Activated CD8-positive, alpha-beta memory T cell treated with anti-CD3 and anti-CD28 coated beads, Interleukin-2, amount 10 ng/mL, durations not matched to agents 7 days and 5 days (primary cell): ENCODE measurements at regions not wholly inside any gene's neighbourhood (a gene's known extent, or its start where the extent isn't known, plus 50 kb on each side); places are given as distances from the start of the nearest gene placed in this dataset.

ENCODE experiments used
- ATAC-seq: fragments of 150-1000 bp; cut with Tn5 transposase; one replicate; pipeline ENCODE4 v1.10.0; 2021; ENCODE audit warnings: moderate library complexity
- CTCF ChIA-PET: fragments of 350-600 bp; sonication (Branson Sonifier 250); formaldehyde crosslinking; loops from one replicate; lab custom pipeline; 2021; ENCODE audit warnings: antibody characterized with exemption; lab: Charles Lee
- DNase-seq: peaks from one replicate; pipeline ENCODE4 v3.0.0-alpha.2; 2020
- H3K27ac Mint-ChIP-seq: one replicate; pipeline ENCODE4 v1.8.0; 2021; ENCODE audit warnings: mild to moderate bottlenecking, mixed read lengths
- H3K27me3 Mint-ChIP-seq: one replicate; pipeline ENCODE4 v1.8.0; 2021; ENCODE audit warnings: mixed read lengths
- H3K36me3 Mint-ChIP-seq: one replicate; pipeline ENCODE4 v1.8.0; 2021; ENCODE audit warnings: mild to moderate bottlenecking, mixed read lengths
- H3K4me1 Mint-ChIP-seq: one replicate; pipeline ENCODE4 v1.8.0; 2021; ENCODE audit warnings: mixed read lengths
- H3K4me3 Mint-ChIP-seq: one replicate; pipeline ENCODE4 v1.8.0; 2021; ENCODE audit warnings: mild to moderate bottlenecking, moderate library complexity, mixed read lengths
- H3K9me3 Mint-ChIP-seq: one replicate; pipeline ENCODE4 v1.8.0; 2022; ENCODE audit warnings: low read depth, mixed read lengths

DNA sequence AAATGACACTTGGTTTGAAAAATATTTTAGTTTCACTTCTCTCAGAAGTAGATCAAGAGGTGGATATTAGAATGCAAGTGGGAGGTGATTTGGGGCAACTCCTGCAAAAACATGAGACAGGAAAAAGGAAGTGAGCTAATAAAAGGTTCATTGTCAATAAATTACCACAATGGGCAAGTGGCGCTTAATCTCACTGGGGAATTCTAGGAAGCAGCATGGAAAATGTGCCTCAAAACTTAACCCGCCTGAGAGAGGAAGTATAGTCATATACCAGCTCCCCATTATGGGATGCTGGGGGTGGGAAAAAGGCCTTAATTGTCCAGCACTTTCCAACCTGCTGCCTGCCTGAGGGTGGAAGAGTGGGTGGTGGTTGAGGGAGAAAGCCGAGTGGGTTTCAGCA is 204.1 kb downstream of the ELAVL2 start:
- Mint-ChIP-seq H3K9me3 (no peaks in the 10 kb centered on the region), H3K4me3 (no peak overlapping the region), H3K27ac (no peak overlapping the region), H3K27me3 (no peaks in the 10 kb centered on the region), H3K4me1 (no peaks in the 10 kb centered on the region), H3K36me3 (no peaks in the 10 kb centered on the region)
- CTCF ChIA-PET = no interaction called here
- no peak for DNase-seq
- ATAC-seq = no peak

DNA sequence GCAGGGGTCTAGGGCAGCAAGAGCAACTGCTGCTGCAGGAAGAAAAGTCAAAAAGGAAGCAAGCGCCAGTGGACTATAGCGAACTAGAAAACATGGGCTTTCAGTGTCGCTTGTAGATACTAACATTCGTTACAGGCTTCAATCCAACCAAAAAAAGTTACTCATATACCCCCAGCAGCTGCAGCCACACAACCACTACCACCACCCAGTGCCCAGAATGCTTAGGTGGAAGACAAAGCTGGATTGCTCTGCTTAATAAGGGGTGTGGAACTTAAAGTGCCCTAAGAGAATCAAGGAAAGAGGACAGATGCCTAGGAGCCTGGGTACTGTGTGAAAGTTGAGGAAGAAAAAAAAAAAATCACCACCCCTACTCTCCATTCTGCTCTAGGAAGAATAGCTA is 203.6 kb downstream of the ELAVL2 start:
- Mint-ChIP-seq H3K9me3 (no peaks in the 10 kb centered on the region), H3K27ac (no peak overlapping the region), H3K4me3 (no peak overlapping the region), H3K4me1 (no peaks in the 10 kb centered on the region), H3K36me3 (no peaks in the 10 kb centered on the region), H3K27me3 (no peaks in the 10 kb centered on the region)
- CTCF ChIA-PET = no interaction called here
- no peak for DNase-seq
- no peak for ATAC-seq

- Mint-ChIP-seq H3K4me3 (no peak overlapping the region), H3K27ac (no peak overlapping the region), H3K27me3 (no peaks in the 10 kb centered on the region), H3K4me1 (no peaks in the 10 kb centered on the region), H3K9me3 (peaks cover 3% of the 10 kb centered on the region), H3K36me3 (no peaks in the 10 kb centered on the region)
- CTCF ChIA-PET = no interaction called here
- no peak for DNase-seq
- ATAC-seq = no peak
Measured at GRCh38 chr9:23630488-23630887, 195.6 kb downstream of the ELAVL2 start.

GRCh38 chr9:23635276-23635675 is 190.8 kb downstream of the ELAVL2 start:
- no peak for DNase-seq
- Mint-ChIP-seq H3K36me3 (no peaks in the 10 kb centered on the region), H3K4me3 (no peak overlapping the region), H3K4me1 (no peaks in the 10 kb centered on the region), H3K9me3 (peaks cover 2% of the 10 kb centered on the region), H3K27ac (no peak overlapping the region), H3K27me3 (no peaks in the 10 kb centered on the region)
- CTCF ChIA-PET = no interaction called here
- ATAC-seq = no peak

DNA sequence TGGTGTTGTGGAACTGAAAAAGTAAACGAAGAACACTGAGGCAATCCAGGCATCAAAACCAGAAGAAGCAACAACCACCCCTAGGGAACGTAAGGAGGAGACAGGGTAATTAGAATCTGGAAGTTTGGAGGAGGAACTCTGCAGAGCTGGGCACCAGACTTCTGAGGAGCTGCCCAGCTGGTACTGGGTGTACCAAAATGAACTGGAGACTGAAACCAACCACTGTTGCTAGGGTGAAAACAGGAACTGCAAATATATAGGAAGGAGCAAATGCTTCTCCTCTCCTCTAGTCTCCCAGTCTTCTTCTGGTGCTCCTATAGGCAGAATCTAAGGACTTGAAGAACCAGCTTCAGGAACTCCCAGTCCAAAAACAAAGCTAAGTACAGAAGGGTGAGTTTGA is 189.8 kb downstream of the ELAVL2 start:
- Mint-ChIP-seq H3K27ac (no peak overlapping the region), H3K36me3 (no peaks in the 10 kb centered on the region), H3K4me1 (no peaks in the 10 kb centered on the region), H3K4me3 (no peak overlapping the region), H3K27me3 (no peaks in the 10 kb centered on the region), H3K9me3 (peaks cover 2% of the 10 kb centered on the region)
- no peak for ATAC-seq
- DNase-seq = no peak
- CTCF ChIA-PET = no interaction called here

DNA sequence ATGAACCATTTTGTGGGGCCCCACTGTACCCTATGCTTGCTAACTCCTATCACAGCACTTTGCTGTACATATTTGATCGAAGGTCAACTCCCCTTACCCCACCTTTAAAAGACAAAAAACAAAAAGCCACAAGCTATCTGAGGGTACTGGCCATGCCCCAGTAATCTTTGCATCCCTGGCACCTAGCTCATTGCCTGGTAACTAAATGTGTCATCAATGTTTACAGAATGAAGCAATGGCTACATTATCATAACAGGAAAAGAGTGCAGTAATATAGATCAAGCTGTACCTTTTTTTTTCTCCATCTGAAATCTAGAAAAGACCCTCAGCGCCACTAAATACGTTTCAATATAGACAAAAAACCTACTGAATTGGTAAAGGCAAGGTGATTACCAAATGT is 188.0 kb downstream of the ELAVL2 start:
- peaks cover 2% of the 10 kb centered on the region for H3K9me3 Mint-ChIP-seq
- no peaks in the 10 kb centered on the region for H3K4me1 Mint-ChIP-seq
- no peak overlapping the region for H3K27ac Mint-ChIP-seq
- no peak for DNase-seq
- H3K4me3 Mint-ChIP-seq = no peak overlapping the region
- H3K27me3 Mint-ChIP-seq = no peaks in the 10 kb centered on the region
- H3K36me3 Mint-ChIP-seq = no peaks in the 10 kb centered on the region
- CTCF ChIA-PET = no interaction called here
- ATAC-seq = no peak

- Mint-ChIP-seq H3K27me3 (no peaks in the 10 kb centered on the region), H3K36me3 (no peaks in the 10 kb centered on the region), H3K4me3 (no peak overlapping the region), H3K9me3 (peaks cover 2% of the 10 kb centered on the region), H3K27ac (no peak overlapping the region), H3K4me1 (no peaks in the 10 kb centered on the region)
- no peak for ATAC-seq
- CTCF ChIA-PET = no interaction called here
- DNase-seq = no peak
Measured at GRCh38 chr9:23638837-23639426, 187.1 kb downstream of the ELAVL2 start.
